Peyer's patch (tissue), 4 donors: ENCODE measurements at regions not wholly inside any gene's neighbourhood (a gene's known extent, or its start where the extent isn't known, plus 50 kb on each side); places are given as distances from the start of the nearest gene placed in this dataset.

Experiments
- POLR2A ChIP-seq, 2 donors: fragments of 450-650 bp; IDR thresholded peaks; one replicate each; pipeline ENCODE4 v1.5.1; 2017; ENCODE audit warnings: antibody characterized with exemption in 2 of 2, mild to moderate bottlenecking in 2 of 2, moderate library complexity in 2 of 2
- TF ChIP-seq, protein P1 (sequence below), 6 experiments: fragments of 450-650 bp in 4 of 6; fragments of 200-600 bp in 2 of 6; sonication (generic) in 1 of 6; IDR thresholded peaks; one replicate each; pipeline ENCODE4 v1.5.1; 2017 to 2019; ENCODE audit warnings: antibody characterized with exemption in 6 of 6, mild to moderate bottlenecking in 3 of 6, moderate library complexity in 1 of 6

DNA sequence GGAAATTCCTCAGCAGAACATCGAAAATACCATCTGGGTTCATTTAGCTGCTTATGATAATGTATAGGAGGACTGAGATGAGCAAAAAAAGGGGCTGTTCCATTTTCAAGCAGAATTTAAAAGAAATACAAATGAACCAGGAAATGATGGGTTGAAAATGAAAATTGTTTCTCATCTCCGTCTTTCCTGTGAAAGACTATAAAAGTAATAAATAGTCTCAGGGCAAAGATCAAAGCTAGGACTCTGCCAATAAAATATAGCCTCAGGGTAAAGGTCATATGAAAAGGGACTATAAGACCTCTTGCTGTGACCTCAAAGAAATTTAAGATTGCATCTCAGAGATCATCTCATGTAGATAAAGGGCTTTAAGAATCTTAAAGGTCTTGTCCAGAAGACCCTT is 478.0 kb downstream of the BTG1 start:
- TF ChIP-seq, protein P1, sequence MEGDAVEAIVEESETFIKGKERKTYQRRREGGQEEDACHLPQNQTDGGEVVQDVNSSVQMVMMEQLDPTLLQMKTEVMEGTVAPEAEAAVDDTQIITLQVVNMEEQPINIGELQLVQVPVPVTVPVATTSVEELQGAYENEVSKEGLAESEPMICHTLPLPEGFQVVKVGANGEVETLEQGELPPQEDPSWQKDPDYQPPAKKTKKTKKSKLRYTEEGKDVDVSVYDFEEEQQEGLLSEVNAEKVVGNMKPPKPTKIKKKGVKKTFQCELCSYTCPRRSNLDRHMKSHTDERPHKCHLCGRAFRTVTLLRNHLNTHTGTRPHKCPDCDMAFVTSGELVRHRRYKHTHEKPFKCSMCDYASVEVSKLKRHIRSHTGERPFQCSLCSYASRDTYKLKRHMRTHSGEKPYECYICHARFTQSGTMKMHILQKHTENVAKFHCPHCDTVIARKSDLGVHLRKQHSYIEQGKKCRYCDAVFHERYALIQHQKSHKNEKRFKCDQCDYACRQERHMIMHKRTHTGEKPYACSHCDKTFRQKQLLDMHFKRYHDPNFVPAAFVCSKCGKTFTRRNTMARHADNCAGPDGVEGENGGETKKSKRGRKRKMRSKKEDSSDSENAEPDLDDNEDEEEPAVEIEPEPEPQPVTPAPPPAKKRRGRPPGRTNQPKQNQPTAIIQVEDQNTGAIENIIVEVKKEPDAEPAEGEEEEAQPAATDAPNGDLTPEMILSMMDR (IDR thresholded peaks at IDR 0.05) = no peak
- no peak for TF ChIP-seq POLR2A (IDR thresholded peaks at IDR 0.05)
